ENCODE measurements at regions not wholly inside any gene's neighbourhood (a gene's known extent, or its start where the extent isn't known, plus 50 kb on each side); places are given as distances from the start of the nearest gene placed in this dataset.

GRCh38 chr2:208556983-208557484 is 150.4 kb downstream of the PTH2R start:
- TF ChIP-seq ZBTB33 (IDR thresholded peaks at IDR 0.05) (no peak), CTCF (IDR thresholded peaks at IDR 0.05; ENCODE audit: low read depth, low read length, missing input control) (no peak), HNF4G (IDR thresholded peaks at IDR 0.05) (no peak), RAD21 (IDR thresholded peaks at IDR 0.05) (no peak), MAX (IDR thresholded peaks at IDR 0.05) (no peak)
